Activated CD8-positive, alpha-beta T cell treated with anti-CD3 and anti-CD28 coated beads for 36 hours (primary cell): ENCODE measurements at regions not wholly inside any gene's neighbourhood (a gene's known extent, or its start where the extent isn't known, plus 50 kb on each side); places are given as distances from the start of the nearest gene placed in this dataset.

Experiments
- ATAC-seq: fragments of 200-7000 bp; cut with Tn5 transposase; one replicate; pipeline ENCODE4 v1.10.0; 2021; ENCODE audit warnings: mild to moderate bottlenecking, moderate library complexity
- CTCF ChIA-PET: fragments of 350-600 bp; sonication (Branson Sonifier 250); formaldehyde crosslinking; loops from one replicate; lab custom pipeline; 2021; ENCODE audit warnings: antibody characterized with exemption; lab: Charles Lee
- POLR2A ChIA-PET: fragments of 350-600 bp; sonication (Branson Sonifier 250); formaldehyde crosslinking; loops from one replicate; lab custom pipeline; 2021; ENCODE audit warnings: antibody characterized with exemption; lab: Charles Lee
- DNase-seq: peaks from one replicate; pipeline ENCODE4 v3.0.0-alpha.2; 2020
- H3K27ac Mint-ChIP-seq: one replicate; pipeline ENCODE4 v1.8.0; 2021; ENCODE audit warnings: mild to moderate bottlenecking, mixed read lengths
- H3K27me3 Mint-ChIP-seq: one replicate; pipeline ENCODE4 v1.8.0; 2021; ENCODE audit warnings: mixed read lengths
- H3K36me3 Mint-ChIP-seq: one replicate; pipeline ENCODE4 v1.8.0; 2021; ENCODE audit warnings: low read depth, mixed read lengths
- H3K4me1 Mint-ChIP-seq: one replicate; pipeline ENCODE4 v1.8.0; 2021; ENCODE audit warnings: low read depth, mixed read lengths
- H3K4me3 Mint-ChIP-seq: one replicate; pipeline ENCODE4 v1.8.0; 2021; ENCODE audit warnings: mild to moderate bottlenecking, moderate library complexity, mixed read lengths
- H3K9me3 Mint-ChIP-seq: one replicate; pipeline ENCODE4 v1.8.0; 2021; ENCODE audit warnings: mixed read lengths
- intact Hi-C: fragments of 100-400 bp; cut with micrococcal nuclease; formaldehyde crosslinking; loops from one replicate; pipeline ENCODE4 v1.10.0; 2022
- TF ChIP-seq, protein P1 (sequence below): fragments of 200-600 bp; IDR thresholded peaks from one replicate; pipeline ENCODE4 v1.8.0; 2022; ENCODE audit warnings: antibody characterized with exemption, mild to moderate bottlenecking

- H3K27ac Mint-ChIP-seq: peak overlapping the region; percentile 61
- POLR2A ChIA-PET: interaction anchor here (0.9 kb wide), 1 partner anchor 79 kb away, joined by 3 read pairs; no protein-coding TSS in a partner anchor
- intact Hi-C loops: no loop called here
These were observed 84.2 kb upstream of the TBL1XR1 start for GRCh38 chr3:177281292-177282118.

DNA sequence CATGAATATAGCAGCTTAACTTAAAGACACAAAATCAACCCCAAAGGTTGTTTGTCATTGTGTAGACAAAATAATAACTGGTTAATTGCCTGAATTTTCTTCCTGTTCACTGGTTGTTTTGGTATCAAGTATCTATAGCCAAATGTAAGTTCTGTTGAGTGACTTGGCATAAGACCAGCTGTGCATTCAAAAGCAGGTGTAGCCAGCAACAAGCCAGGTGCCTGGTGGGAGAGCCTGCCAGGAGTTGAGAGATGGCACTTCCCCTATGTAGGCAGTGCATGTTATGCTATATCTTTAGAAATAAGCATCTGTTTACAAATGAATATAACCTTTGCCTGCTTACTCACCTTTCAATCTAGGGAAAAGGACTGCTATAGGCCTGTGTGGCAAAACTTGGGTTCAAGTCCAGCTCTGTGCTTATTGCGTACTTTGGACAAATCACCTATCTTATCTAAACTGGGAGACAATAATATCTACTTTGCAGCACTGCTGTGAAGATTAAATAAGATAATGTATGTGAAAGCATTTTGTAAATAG lies 84.9 kb upstream of the TBL1XR1 start:
- peaks cover 24% of the 10 kb centered on the region for H3K4me1 Mint-ChIP-seq
- no peaks in the 10 kb centered on the region for H3K27me3 Mint-ChIP-seq
- DNase-seq: no peak
- intact Hi-C loops: no loop called here
- CTCF ChIA-PET: no interaction called here
- H3K36me3 Mint-ChIP-seq: peaks cover 4% of the 10 kb centered on the region
- no peak for ATAC-seq
- H3K9me3 Mint-ChIP-seq: peaks cover 3% of the 10 kb centered on the region
- TF ChIP-seq, protein P1, sequence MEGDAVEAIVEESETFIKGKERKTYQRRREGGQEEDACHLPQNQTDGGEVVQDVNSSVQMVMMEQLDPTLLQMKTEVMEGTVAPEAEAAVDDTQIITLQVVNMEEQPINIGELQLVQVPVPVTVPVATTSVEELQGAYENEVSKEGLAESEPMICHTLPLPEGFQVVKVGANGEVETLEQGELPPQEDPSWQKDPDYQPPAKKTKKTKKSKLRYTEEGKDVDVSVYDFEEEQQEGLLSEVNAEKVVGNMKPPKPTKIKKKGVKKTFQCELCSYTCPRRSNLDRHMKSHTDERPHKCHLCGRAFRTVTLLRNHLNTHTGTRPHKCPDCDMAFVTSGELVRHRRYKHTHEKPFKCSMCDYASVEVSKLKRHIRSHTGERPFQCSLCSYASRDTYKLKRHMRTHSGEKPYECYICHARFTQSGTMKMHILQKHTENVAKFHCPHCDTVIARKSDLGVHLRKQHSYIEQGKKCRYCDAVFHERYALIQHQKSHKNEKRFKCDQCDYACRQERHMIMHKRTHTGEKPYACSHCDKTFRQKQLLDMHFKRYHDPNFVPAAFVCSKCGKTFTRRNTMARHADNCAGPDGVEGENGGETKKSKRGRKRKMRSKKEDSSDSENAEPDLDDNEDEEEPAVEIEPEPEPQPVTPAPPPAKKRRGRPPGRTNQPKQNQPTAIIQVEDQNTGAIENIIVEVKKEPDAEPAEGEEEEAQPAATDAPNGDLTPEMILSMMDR: no peak
- no peak overlapping the region for H3K27ac Mint-ChIP-seq
- POLR2A ChIA-PET: interaction anchor here (0.9 kb wide), 1 partner anchor 78 kb away, joined by 3 read pairs; no protein-coding TSS in a partner anchor
- no peak overlapping the region for H3K4me3 Mint-ChIP-seq

More at GRCh38 chr3:177281292-177282118, 84.2 kb upstream of the TBL1XR1 start:
- Mint-ChIP-seq H3K9me3 (peaks cover 3% of the 10 kb centered on the region), H3K4me3 (no peak overlapping the region), H3K4me1 (peaks cover 24% of the 10 kb centered on the region), H3K27me3 (no peaks in the 10 kb centered on the region), H3K36me3 (peaks cover 4% of the 10 kb centered on the region)
- peak; percentile 47 for ATAC-seq
- DNase-seq: peak; percentile 46
- CTCF ChIA-PET: no interaction called here
- TF ChIP-seq, protein P1: no peak

DNA sequence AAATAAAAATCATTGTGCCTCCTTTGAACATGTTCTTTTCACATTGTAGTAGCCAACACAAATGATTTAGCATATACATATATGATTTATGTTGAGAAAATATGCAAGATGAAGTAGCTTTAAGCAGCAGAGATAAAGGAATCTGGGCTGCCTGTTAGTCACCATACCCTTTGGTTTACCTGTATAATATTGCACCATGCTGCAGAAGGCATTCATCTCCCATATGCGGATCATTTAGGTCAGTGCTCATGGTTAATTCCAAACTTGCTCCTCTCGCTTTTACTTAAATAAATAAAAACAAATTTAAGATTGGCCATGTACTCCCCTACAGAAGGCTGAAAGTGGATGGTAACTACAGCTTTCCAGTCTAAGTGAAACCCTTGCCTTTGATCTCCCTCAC lies 86.7 kb upstream of the TBL1XR1 start:
- POLR2A ChIA-PET: no interaction called here
- peak; percentile 23 for ATAC-seq
- H3K9me3 Mint-ChIP-seq: peaks cover 3% of the 10 kb centered on the region
- H3K27ac Mint-ChIP-seq: peak overlapping the region; percentile 74
- no peak overlapping the region for H3K4me3 Mint-ChIP-seq
- H3K36me3 Mint-ChIP-seq: peaks cover 4% of the 10 kb centered on the region
- CTCF ChIA-PET: no interaction called here
- peaks cover 24% of the 10 kb centered on the region for H3K4me1 Mint-ChIP-seq
- DNase-seq: no peak
- no peaks in the 10 kb centered on the region for H3K27me3 Mint-ChIP-seq
- TF ChIP-seq, protein P1: no peak
- intact Hi-C loops: no loop called here

GRCh38 chr3:177284383-177284881 lies 87.2 kb upstream of the TBL1XR1 start:
- ChIA-PET CTCF (interaction anchor here (0.6 kb wide), 1 partner anchor 104 kb away, joined by 5 read pairs; no protein-coding TSS in a partner anchor), POLR2A (interaction anchor here (0.6 kb wide), 1 partner anchor 16 kb away, joined by 3 read pairs; no protein-coding TSS in a partner anchor)
- Mint-ChIP-seq H3K9me3 (peaks cover 3% of the 10 kb centered on the region), H3K36me3 (peaks cover 4% of the 10 kb centered on the region), H3K27ac (peak overlapping the region; percentile 74), H3K27me3 (no peaks in the 10 kb centered on the region), H3K4me1 (peaks cover 24% of the 10 kb centered on the region), H3K4me3 (no peak overlapping the region)
- TF ChIP-seq, protein P1: no peak
- peak; percentile 91 for ATAC-seq
- intact Hi-C loops: no loop called here
- peak; percentile 79 for DNase-seq

DNA sequence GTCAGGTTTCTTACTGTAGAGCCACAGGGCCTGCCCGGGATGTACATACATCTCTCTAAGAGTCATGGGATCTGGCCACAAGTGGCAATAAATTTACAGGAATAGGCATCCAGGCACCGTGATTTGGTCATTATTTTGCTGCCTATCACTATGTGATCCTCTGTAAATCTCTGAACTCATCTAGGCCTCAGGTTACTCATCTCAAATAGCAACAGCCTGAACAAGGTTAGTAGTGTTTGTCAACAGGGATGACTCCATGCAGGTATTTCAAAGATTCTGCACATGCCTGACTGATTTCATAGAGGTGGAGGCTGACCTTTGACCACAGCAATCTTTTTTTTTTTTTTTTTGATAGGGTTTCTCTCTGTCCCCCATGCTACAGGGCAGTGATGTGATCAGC lies 88.8 kb upstream of the TBL1XR1 start:
- no peaks in the 10 kb centered on the region for H3K36me3 Mint-ChIP-seq
- ChIA-PET POLR2A (no interaction called here), CTCF (no interaction called here)
- H3K27me3 Mint-ChIP-seq: no peaks in the 10 kb centered on the region
- no peak overlapping the region for H3K4me3 Mint-ChIP-seq
- H3K27ac Mint-ChIP-seq: no peak overlapping the region
- intact Hi-C loops: no loop called here
- DNase-seq: no peak
- peaks cover 3% of the 10 kb centered on the region for H3K9me3 Mint-ChIP-seq
- peaks cover 23% of the 10 kb centered on the region for H3K4me1 Mint-ChIP-seq
- TF ChIP-seq, protein P1: no peak
- no peak for ATAC-seq
